HCT116 (cell line): ENCODE measurements at regions not wholly inside any gene's neighbourhood (a gene's known extent, or its start where the extent isn't known, plus 50 kb on each side); places are given as distances from the start of the nearest gene placed in this dataset.

ENCODE experiments used
- ATAC-seq: fragments of 200-7000 bp; cut with Tn5 transposase; 2 replicates; pipeline ENCODE4 v1.9.1; 2020; ENCODE audit warnings: mild to moderate bottlenecking, moderate library complexity
- BruUV-seq: library from RNA; stranded (reverse); fragments of 400-500 nt; replicated peaks from 2 replicates; lab custom pipeline; 2021; lab: Mats Ljungman, UMichigan
- CTCF ChIA-PET: fragments of 300-600 bp; sonication (Branson Sonifier 250); formaldehyde crosslinking; loops from one replicate; lab custom pipeline; 2021; ENCODE audit warnings: antibody characterized with exemption; lab: Charles Lee
- POLR2A ChIA-PET: fragments of 300-600, 350-600 bp; sonication (Branson Sonifier 250); formaldehyde crosslinking; loops from one replicate; lab custom pipeline; 2021; ENCODE audit warnings: antibody characterized with exemption; lab: Charles Lee
- RAD21 ChIA-PET, 2 experiments: fragments of 300-600 bp; sonication (Branson Sonifier 250); formaldehyde crosslinking; loops; one replicate each; lab custom pipeline; 2023; ENCODE audit warnings: low total read pairs in 2 of 2; ENCODE audit not compliant: uncharacterized antibody in 2 of 2, unreplicated experiment in 2 of 2, low non-redundant PET in 1 of 2; lab: Charles Lee
- DNase-seq: peaks from one replicate; pipeline ENCODE4 v3.0.0-alpha.2; 2010; ENCODE audit warnings: low read depth, low spot score
- H2AFZ ChIP-seq: fragments of 200-600 bp; shearing (Covaris generic), sonication (generic); 2 replicates; pipeline ENCODE4 v1.6.1; 2017; ENCODE audit warnings: low read depth, mixed run types, mixed read lengths, antibody characterized with exemption, low read length; ENCODE audit not compliant: poor library complexity, severe bottlenecking
- H3K27ac ChIP-seq: 2 replicates; pipeline ENCODE4 v1.5.1; 2012; ENCODE audit warnings: low read depth, low read length
- H3K27me3 ChIP-seq: fragments of 200-600 bp; sonication (generic); 2 replicates; pipeline ENCODE4 v1.6.1; 2016; ENCODE audit warnings: mixed run types, low read length, mixed read lengths; ENCODE audit not compliant: insufficient read depth
- H3K36me3 ChIP-seq, 2 experiments: fragments of 200-500 bp in 1 of 2; fragments of 200-600 bp in 1 of 2; sonication (Bioruptor generic) in 1 of 2; sonication (generic) in 1 of 2; 2 replicates each; pipeline versions ENCODE4 v1.5.1 to v1.6.1; 2014 to 2016; ENCODE audit warnings: low read length in 2 of 2, inconsistent platforms in 1 of 2, mixed read lengths in 1 of 2, mixed run types in 1 of 2; ENCODE audit not compliant: insufficient read depth in 2 of 2, control insufficient read depth in 1 of 2
- H3K4me1 ChIP-seq, 2 experiments: fragments of 200-600 bp in 1 of 2; sonication (generic) in 1 of 2; 2 replicates each; pipeline versions ENCODE4 v1.5.1 to v1.6.1; 2012 to 2017; ENCODE audit warnings: low read length in 2 of 2, inconsistent platforms in 1 of 2, mild to moderate bottlenecking in 1 of 2, mixed read lengths in 1 of 2, mixed run types in 1 of 2, moderate library complexity in 1 of 2; ENCODE audit not compliant: insufficient read depth in 2 of 2, control insufficient read depth in 1 of 2
- H3K4me2 ChIP-seq: fragments of 200-600 bp; sonication (generic); 2 replicates; pipeline ENCODE4 v1.6.1; 2017; ENCODE audit warnings: mixed run types, low read length, mixed read lengths
- H3K4me3 ChIP-seq, 2 experiments: fragments of 200-600 bp in 1 of 2; sonication (generic) in 1 of 2; replicated peaks in 1 of 2; 2 replicates each; pipeline ENCODE4 v1.5.1; 2011 to 2016; ENCODE audit warnings: low read length in 2 of 2, control low read depth in 1 of 2, low read depth in 1 of 2, mild to moderate bottlenecking in 1 of 2, mixed read lengths in 1 of 2, mixed run types in 1 of 2
- H3K79me2 ChIP-seq: fragments of 200-600 bp; sonication (generic); 2 replicates; pipeline ENCODE4 v1.6.1; 2017; ENCODE audit warnings: mild to moderate bottlenecking, mixed run types, low read length, moderate library complexity, mixed read lengths; ENCODE audit not compliant: insufficient read depth
- H3K9ac ChIP-seq: fragments of 200-600 bp; sonication (generic); 2 replicates; pipeline ENCODE4 v1.6.1; 2016; ENCODE audit warnings: low read length, mixed read lengths
- H3K9me2 ChIP-seq: fragments of 200-600 bp; sonication (generic), shearing (Covaris generic); 2 replicates; pipeline ENCODE4 v1.6.1; 2017; ENCODE audit warnings: mixed run types, mild to moderate bottlenecking, moderate library complexity; ENCODE audit not compliant: insufficient read depth
- H3K9me3 ChIP-seq, 2 experiments: fragments of 200-500 bp in 1 of 2; fragments of 200-600 bp in 1 of 2; sonication (Bioruptor generic) in 1 of 2; sonication (generic) in 1 of 2; 2 replicates each; pipeline ENCODE4 v1.6.1; 2014 to 2017; ENCODE audit warnings: low read length in 2 of 2, mixed read lengths in 2 of 2, inconsistent platforms in 1 of 2, low read depth in 1 of 2, mild to moderate bottlenecking in 1 of 2, mixed run types in 1 of 2, moderate library complexity in 1 of 2; ENCODE audit not compliant: control insufficient read depth in 1 of 2, insufficient read depth in 1 of 2
- H4K20me1 ChIP-seq: fragments of 200-600 bp; sonication (generic), shearing (Covaris generic); 2 replicates; pipeline ENCODE4 v1.6.1; 2017; ENCODE audit warnings: mixed run types, mild to moderate bottlenecking, moderate library complexity; ENCODE audit not compliant: insufficient read depth
- CTCF ChIP-seq, 3 experiments: fragments of 200-600 bp in 1 of 3; sonication (generic) in 1 of 3; IDR thresholded peaks in 2 of 3; conservative IDR thresholded peaks in 1 of 3; 2 replicates each; pipeline ENCODE4 v1.5.1; 2012 to 2017; ENCODE audit warnings: low read depth in 2 of 3, low read length in 2 of 3, antibody characterized with exemption in 1 of 3, borderline replicate concordance in 1 of 3, control low read depth in 1 of 3, mild to moderate bottlenecking in 1 of 3, mixed read lengths in 1 of 3, mixed run types in 1 of 3, moderate library complexity in 1 of 3; ENCODE audit not compliant: insufficient read depth in 1 of 3
- EGR1 ChIP-seq: IDR thresholded peaks from 2 replicates; pipeline ENCODE4 v1.6.1; 2012; ENCODE audit warnings: low read depth
- ELF1 ChIP-seq: IDR thresholded peaks from 2 replicates; pipeline ENCODE4 v1.6.1; 2012; ENCODE audit warnings: low read depth, borderline replicate concordance
- JUND ChIP-seq: IDR thresholded peaks from 2 replicates; pipeline ENCODE4 v1.6.1; 2012
- POLR2A ChIP-seq: IDR thresholded peaks from 2 replicates; pipeline ENCODE4 v1.7.0; 2011; ENCODE audit warnings: borderline replicate concordance; ENCODE audit not compliant: insufficient read depth, insufficient read length; ENCODE audit errors: extremely low read depth
- POLR2AphosphoS5 ChIP-seq: IDR thresholded peaks from 2 replicates; pipeline ENCODE4 v1.6.1; 2011; ENCODE audit warnings: mild to moderate bottlenecking, low read depth, low read length, moderate library complexity
- REST ChIP-seq: IDR thresholded peaks from 2 replicates; pipeline ENCODE4 v1.6.1; 2012; ENCODE audit warnings: low read depth
- SIN3A ChIP-seq: IDR thresholded peaks from 2 replicates; pipeline ENCODE4 v1.6.1; 2012; ENCODE audit warnings: low read depth
- SP1 ChIP-seq: IDR thresholded peaks from 2 replicates; pipeline ENCODE4 v1.6.1; 2012; ENCODE audit warnings: low read depth
- YY1 ChIP-seq: IDR thresholded peaks from 2 replicates; pipeline ENCODE4 v1.6.1; 2011; ENCODE audit warnings: low read length, low read depth, moderate library complexity, mild to moderate bottlenecking; ENCODE audit not compliant: insufficient replicate concordance; ENCODE audit errors: extremely low read depth
- ZFX ChIP-seq: fragments of 450-650 bp; IDR thresholded peaks from 2 replicates; pipeline ENCODE4 v1.6.1; 2017
- ZNF274 ChIP-seq: fragments of 200-500 bp; sonication (Bioruptor generic); IDR thresholded peaks from 2 replicates; pipeline ENCODE4 v1.6.1; 2014; ENCODE audit warnings: mild to moderate bottlenecking, low read depth, low read length, inconsistent platforms
- intact Hi-C: fragments of 100-400 bp; cut with micrococcal nuclease; formaldehyde crosslinking; loops from 2 replicates; pipeline ENCODE4 v1.10.0; 2022

GRCh38 chr10:45063591-45064231 lies 63.0 kb downstream of the ZNF22 start:
- ChIA-PET RAD21 (no interaction called here), CTCF (no interaction called here), POLR2A (no interaction called here)
- no peaks in the 10 kb centered on the region for H4K20me1 ChIP-seq
- no peaks in the 10 kb centered on the region for H3K79me2 ChIP-seq
- DNase-seq = no peak
- no peaks in the 10 kb centered on the region for H3K36me3 ChIP-seq
- ATAC-seq = no peak
- TF ChIP-seq YY1 (no peak), JUND (no peak), REST (no peak), POLR2A (no peak), ZNF274 (no peak), EGR1 (no peak), SP1 (no peak), CTCF (IDR thresholded peaks at IDR 0.05 in 2 of 3, conservative IDR thresholded peaks at IDR 0.05 in 1 of 3; ENCODE audit: borderline replicate concordance in 1 of 3, insufficient read depth in 1 of 3, low read depth in 2 of 3, low read length in 2 of 3) (no peak), ELF1 (no peak), POLR2AphosphoS5 (no peak), ZFX (no peak), SIN3A (no peak)
- H3K27ac ChIP-seq = no peak overlapping the region
- no peak overlapping the region for H2AFZ ChIP-seq
- no peaks in the 10 kb centered on the region for H3K9me2 ChIP-seq
- no peak overlapping the region for H3K4me3 ChIP-seq
- no peaks in the 10 kb centered on the region for H3K9me3 ChIP-seq
- intact Hi-C loops = no loop called here
- no peak overlapping the region for H3K4me2 ChIP-seq
- 0 out of 2 replicates have a peak, but pooled peaks cover 5% of the 10 kb centered on the region for H3K27me3 ChIP-seq
- no TSS peak for BruUV-seq
- H3K4me1 ChIP-seq = no peaks in the 10 kb centered on the region
- H3K9ac ChIP-seq = no peak overlapping the region
